ENCODE measurements at regions not wholly inside any gene's neighbourhood (a gene's known extent, or its start where the extent isn't known, plus 50 kb on each side); places are given as distances from the start of the nearest gene placed in this dataset.

DNA sequence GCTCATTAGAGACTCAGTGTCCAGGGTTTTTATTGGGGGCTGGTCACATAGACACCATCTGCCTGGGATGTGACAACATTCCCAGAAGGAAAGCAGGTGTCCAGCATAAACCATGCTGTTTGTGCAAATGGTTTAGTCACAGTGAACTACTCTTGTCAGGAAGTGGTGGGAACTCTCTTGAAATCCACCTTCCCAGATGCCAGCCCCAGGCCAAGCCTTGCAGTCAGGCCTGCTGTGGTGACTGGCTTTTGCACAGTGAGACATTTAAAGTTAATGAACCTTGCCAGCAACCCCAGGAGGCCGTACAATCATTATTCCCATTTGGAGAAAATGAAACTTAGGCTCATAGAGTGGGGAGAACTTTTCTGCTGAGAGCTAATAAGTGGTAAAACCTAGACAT lies 242.5 kb upstream of the KCNG1 start:
- peak; percentile 35 for DNase-seq

DNA sequence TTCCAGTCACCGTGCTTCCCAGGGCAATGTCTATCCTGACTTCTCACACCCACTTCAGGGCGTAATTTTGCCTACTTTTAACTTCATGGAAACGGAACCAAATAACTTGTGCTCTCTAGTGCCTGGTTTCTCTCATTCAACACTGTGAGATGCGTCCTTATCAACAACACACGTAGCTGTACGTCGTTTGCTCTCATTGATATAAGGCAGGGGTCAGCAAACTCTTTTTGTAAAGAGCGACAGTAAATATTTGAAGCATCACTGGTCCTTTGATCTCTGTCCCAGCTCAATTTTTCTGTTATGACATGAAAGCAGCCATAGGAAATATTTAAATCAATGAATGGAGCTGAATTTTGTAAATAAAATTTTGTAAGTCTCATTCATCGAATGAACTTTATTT lies 239.3 kb upstream of the KCNG1 start:
- no peak for DNase-seq

- DNase-seq, result no peak
Observed at GRCh38 chr20:51259455-51259854, 236.5 kb upstream of the KCNG1 start.

GRCh38 chr20:51258582-51259165 lies 235.8 kb upstream of the KCNG1 start:
- no peak for DNase-seq

GRCh38 chr20:51255417-51255816 lies 232.5 kb upstream of the KCNG1 start:
- DNase-seq, result no peak

GRCh38 chr20:51253280-51253679 lies 230.4 kb upstream of the KCNG1 start:
- DNase-seq, result no peak

- DNase-seq, result no peak
Observed at GRCh38 chr20:51249781-51250180, 226.9 kb upstream of the KCNG1 start.

GRCh38 chr20:51249215-51249614 lies 226.3 kb upstream of the KCNG1 start:
- no peak for DNase-seq

DNA sequence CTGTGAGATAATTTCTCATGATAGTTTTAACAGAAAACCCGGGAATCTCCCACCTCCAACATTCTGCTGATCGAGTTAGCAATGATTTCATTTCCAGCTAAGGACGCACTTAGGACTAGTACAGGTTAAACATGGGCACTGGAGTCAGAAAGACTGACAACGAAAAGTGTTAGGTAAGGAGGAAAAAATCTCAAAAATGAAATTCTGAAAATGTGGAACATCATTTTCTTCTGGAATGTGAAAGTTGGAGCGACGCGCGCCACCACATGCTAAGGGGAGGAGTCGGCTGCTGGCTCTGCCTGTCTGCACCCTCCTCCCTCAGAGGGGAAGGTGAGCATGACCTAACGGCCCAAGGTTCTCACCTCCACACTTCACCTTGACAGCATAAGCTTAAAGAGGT lies 221.6 kb upstream of the KCNG1 start:
- no peak for DNase-seq

DNA sequence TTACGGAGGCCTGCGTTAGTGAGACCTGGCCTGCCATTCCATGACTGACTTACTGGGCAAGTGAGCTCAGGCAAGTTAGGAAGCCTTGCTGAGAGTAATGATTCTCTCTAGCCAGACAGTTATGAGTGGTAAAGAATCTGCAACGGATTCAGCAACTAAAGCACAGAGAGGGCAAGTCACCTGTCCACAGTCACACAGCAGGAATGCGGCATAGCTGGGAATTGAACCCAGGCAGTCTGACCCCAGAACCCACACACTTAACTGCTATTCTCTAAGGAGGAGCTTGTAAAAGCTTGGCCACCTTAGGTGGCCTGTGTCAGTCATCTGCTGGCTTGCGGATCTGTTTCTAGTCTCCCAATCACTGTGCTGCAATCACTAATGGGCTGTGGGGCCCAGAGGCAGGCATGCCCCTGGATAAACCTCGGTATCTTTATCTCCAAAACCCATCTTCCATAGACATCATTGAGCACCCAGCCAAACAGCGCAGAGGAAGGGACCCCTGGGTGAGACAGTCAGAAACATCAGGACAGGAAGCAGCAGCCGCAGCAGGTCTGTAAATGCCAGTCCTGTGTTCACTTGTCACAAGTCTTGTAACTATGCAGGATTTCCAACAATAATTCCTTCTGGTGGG lies 215.9 kb upstream of the KCNG1 start:
- DNase-seq, result no peak

DNA sequence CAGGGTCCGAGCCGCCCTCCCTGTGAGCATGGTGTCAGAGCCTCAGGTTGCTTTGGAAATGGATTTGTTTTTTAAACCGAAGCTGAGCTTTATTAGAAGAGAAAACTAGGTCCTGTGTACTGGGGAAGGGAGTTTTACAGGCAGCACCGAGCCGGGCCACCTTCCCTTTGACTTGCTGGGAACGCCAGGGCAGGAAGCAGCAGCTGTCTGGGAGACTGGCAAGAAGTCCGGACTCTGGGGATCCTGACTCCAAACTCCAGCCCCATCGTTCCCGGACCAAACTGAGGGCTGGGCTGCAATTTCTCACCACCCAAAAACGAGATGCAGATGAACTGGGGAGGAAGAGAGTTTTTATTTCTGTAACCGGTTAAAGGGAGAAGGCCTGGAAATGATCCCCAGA lies 214.9 kb upstream of the KCNG1 start:
- DNase-seq, result no peak

DNA sequence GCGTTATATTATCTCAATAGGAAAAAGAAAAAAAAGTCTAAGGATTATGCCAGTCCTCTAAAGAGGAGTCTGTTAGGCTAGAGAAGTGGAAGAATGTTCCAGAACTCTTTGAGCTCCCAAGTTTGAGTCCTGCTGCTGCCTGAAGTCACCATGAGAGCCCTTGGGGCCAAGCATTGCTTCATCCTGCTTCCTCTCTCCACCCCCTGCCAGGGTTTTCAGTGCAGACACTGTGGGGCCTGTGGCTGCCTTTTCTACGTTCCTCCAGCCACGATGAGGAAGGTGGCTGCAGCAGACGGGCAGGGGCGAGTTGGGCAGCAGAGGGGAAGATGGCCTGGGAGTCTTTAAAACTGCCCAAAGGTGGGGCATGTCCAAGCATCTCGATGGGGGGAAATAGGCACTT lies 214.4 kb upstream of the KCNG1 start:
- DNase-seq, result no peak

- no peak for DNase-seq
Observed at GRCh38 chr20:51236421-51236820, 213.5 kb upstream of the KCNG1 start.

DNA sequence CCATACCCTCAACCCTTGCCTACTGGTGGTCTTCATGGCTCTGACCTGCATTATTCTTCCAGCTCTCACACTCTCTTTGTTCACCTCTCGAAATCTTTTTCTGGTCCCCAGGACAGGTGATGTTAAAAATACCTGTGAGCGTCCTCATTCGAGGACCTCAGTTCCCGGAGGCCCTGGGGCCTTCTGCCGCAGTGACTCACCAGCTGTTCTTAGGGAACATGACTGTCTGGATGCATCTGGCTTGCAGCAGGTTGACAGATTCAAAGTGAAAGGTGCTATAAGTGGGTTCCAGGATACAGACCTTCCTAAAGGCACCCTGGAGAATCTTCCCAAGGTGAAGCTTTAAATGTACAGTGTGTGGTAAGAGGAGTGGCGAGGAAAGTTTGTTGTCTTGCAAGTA lies 210.4 kb upstream of the KCNG1 start:
- no peak for DNase-seq

- no peak for DNase-seq
Observed at GRCh38 chr20:51230727-51231126, 207.8 kb upstream of the KCNG1 start.

DNA sequence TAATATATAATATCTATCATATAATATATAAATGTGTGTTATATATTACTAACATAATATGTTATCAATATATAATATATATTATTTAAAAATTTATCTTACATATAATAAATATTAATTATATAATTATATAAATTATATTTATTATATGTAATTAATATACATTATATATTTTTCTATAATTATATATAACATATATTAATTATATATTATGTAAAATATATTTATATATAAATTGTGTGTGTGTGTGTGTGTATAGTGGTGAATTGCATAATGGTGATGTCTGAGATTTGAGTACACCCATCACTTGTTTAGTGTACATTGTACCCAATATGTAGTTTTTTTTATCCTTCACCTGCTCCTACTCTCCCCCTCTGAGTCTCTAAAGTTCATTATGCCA lies 205.9 kb upstream of the KCNG1 start:
- DNase-seq, result no peak

DNA sequence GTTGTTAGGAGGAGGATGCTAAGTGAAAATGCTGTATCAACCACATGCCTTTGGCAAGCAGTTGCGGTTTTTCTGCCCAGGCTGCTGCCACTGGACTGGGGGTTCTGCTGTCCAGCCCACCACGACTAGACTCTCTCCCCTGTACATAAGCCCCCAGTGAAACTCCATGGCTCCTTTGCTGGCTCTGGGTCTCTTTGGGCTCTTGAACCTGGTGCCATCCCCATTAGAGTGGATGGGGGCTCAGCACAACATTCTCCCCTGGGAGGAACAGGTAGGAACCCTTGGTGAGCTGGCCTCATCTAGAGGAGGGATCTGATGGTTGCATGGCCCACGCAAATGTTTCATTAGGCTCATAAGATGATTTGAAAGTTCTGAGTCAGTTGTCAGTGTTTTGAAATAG lies 204.8 kb upstream of the KCNG1 start:
- DNase-seq, result no peak

DNA sequence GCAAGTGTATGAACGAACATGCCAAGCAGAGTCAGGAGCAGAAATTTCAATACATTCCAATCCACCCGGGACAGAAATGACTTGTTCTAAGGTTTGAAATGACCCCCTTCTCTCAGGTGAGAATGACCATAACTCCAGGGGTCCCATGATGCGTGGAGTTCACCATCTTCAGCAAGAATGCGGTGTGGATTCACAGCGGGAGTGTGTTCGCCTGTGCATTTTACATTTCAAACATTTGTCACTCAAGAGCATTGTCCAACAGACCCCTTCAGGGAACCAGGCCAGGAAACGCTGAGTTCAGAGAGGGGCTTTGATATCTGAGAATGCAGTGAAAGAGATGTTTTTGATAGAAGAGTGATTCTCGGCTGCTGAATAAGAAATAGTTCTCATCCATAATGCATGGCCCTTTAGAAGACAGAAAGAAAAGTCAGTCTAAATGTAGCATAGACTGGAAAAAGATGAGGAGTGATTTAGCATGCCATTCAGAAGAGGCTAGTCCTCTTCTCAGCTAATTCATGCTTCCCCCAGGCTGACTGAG lies 200.3 kb upstream of the KCNG1 start:
- no peak for DNase-seq

DNA sequence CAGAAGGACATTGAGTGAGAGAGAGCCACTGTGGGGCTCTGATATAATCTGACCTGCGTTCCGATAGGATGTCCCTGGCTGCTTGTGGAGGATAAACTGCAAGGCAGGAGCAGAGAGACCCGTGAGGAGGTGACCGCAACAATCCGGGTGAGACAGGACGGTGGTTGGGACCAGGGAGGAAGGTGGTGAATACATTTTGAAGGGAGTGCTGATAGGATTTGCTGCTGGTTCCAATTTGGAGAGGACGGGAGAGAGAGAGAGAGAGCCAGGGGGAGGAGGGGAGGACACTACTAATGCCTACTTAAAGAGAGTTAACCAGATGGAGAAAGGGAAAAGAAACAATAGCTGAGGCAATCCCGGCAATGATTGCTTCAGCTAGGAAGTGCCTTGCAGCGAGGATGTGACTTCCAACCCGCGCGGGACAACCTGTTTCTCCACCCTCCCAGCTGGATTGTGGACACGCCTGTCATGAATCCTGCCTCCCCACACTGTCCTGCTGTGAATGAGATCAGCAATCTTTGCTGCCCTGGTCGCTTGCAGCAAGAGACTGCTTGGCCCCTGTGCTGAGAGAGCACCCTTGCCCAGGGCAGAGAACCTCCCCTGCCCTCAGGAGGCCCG lies 199.0 kb upstream of the KCNG1 start:
- DNase-seq, result peak; percentile 81

DNA sequence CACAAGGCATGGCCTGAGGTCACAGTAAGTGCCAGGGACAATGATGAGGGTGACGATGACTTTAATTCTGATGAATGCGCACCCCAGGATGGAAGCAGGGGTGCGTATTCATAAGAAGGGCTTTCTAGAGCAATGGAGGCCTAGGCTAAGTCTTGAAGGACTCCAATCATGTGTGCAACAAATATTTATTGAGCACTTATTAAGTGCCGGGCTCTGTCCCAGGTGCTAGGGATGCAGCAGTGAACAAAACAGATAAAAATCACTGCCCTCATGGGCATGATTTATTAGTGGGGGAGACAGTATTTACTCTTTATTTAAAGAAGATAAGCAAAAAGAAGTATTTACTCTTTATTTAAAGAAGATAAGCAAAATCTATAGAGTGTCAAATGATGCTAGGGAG lies 198.2 kb upstream of the KCNG1 start:
- no peak for DNase-seq

GRCh38 chr20:51220293-51220706 lies 197.4 kb upstream of the KCNG1 start:
- no peak for DNase-seq

DNA sequence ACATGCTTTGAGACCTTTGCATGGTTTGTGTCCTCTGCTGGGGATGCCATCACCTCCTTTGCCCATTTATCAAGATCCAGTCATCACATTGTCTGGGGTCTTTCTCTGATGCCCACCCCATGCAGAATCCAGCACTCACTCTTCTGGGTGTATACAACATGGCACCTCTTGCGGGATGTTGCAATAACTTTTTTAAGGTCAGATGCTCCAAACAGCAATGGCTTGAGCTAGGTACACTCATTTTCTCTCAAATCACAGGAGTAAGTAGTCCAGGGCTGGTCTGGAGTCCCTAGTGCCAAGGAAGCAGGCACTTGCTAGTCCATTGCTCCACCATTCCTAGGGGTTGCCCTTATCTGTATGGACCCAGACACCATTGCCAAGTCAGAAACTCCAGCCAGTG lies 196.6 kb upstream of the KCNG1 start:
- no peak for DNase-seq

DNA sequence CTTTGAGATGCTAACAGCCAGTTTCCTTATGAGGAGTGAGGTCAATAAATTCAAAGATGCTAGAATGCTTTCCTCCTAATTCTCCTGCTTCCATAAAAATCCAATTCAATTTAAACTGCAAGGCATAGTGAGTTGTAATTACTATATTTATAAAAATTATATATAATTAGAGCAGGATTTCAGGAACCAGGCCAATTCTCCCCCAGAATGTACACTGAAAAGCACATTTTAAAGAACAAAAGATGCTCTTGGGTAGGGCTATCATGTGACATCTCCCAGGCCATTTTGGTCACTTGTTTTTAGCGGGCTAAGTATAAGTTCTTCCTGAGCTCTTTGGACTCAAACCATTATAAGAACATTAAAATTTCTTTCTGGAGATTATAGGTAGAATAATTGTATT lies 195.7 kb upstream of the KCNG1 start:
- peak; percentile 76 for DNase-seq

DNA sequence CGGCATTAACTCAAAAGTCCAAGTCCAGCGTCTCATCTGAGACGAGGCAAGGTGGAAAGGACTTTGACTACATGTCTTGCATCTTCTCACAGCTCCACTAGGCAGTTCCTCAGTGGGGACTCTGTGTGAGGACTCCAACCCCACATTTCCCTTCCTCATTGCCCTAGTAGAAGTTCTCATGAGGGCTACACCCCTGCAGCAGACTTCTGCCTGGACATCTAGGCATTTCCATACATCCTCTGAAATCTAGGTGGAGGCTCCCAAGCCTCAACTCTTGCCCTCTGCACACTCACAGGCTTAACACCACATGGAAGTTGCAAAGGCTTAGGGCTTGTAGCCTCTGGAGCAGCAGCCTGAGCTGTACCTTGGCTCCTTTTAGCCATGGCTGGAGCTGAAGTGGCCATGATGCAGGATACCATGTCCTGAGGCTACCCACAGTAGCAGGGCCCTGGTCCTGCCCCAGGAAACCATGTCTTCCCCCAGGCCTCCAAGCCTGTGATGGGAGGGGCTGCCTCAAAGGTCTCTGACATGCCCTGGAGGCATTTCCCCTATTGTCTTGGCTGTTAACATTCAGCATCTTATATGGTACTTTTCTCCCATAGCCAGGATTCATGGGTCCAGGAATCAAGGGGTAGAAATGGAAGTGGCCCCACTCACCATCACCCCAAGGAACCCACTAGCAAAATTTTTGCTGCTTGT lies 194.6 kb upstream of the KCNG1 start:
- DNase-seq, result no peak

All from NCI-H69 (cell line).